ENCODE measurements at regions not wholly inside any gene's neighbourhood (a gene's known extent, or its start where the extent isn't known, plus 50 kb on each side); places are given as distances from the start of the nearest gene placed in this dataset.

DNA sequence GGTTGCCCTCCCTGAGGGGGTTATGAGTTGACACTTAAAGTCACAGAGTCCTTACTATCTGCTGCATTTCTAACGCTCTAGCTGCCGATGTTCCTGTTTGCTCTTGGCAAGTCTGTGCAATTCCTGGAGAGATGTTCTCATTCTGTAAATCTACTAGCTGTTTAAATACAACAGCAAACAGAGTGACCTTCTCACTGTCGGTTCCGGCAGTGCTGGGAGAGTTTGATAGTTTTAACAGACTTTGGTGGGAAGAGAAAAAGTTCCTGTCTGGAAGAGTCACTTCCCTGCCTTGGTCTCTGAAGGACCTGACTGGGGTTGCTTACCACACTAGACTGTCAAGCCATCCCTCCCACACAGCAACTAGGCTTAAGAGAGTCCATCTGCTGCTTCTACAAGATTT, 63.3 kb upstream of the ELMO1 start:
- TF ChIP-seq, protein P1, sequence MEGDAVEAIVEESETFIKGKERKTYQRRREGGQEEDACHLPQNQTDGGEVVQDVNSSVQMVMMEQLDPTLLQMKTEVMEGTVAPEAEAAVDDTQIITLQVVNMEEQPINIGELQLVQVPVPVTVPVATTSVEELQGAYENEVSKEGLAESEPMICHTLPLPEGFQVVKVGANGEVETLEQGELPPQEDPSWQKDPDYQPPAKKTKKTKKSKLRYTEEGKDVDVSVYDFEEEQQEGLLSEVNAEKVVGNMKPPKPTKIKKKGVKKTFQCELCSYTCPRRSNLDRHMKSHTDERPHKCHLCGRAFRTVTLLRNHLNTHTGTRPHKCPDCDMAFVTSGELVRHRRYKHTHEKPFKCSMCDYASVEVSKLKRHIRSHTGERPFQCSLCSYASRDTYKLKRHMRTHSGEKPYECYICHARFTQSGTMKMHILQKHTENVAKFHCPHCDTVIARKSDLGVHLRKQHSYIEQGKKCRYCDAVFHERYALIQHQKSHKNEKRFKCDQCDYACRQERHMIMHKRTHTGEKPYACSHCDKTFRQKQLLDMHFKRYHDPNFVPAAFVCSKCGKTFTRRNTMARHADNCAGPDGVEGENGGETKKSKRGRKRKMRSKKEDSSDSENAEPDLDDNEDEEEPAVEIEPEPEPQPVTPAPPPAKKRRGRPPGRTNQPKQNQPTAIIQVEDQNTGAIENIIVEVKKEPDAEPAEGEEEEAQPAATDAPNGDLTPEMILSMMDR (conservative IDR thresholded peaks at IDR 0.05; ENCODE audit: low read length) = no peak
- TF ChIP-seq EZH2phosphoT487 (IDR thresholded peaks at IDR 0.05; ENCODE audit: borderline replicate concordance) = no peak

Data from Loucy (cell line).